K562 (cell line): ENCODE measurements at regions not wholly inside any gene's neighbourhood (a gene's known extent, or its start where the extent isn't known, plus 50 kb on each side); places are given as distances from the start of the nearest gene placed in this dataset.
A peak's percentile ranks its signal among the peaks of the same experiment; 100 is the strongest.
"Not testable (repeated sequence)": the region's sequence is repeated elsewhere in the genome, so short reads cannot be mapped to it uniquely, and the experiment has no call there.

Experiments
- BACH1 ChIP-seq: fragments of 200-800 bp; sonication (Bioruptor generic); IDR thresholded peaks from 2 replicates; pipeline ENCODE4 v1.6.1; 2016; ENCODE audit warnings: missing genetic modification characterization, missing compliant biosample characterization
- CCNT2 ChIP-seq: IDR thresholded peaks from 2 replicates; pipeline ENCODE4 v1.6.1; 2011; ENCODE audit warnings: borderline replicate concordance, low read depth, mild to moderate bottlenecking, moderate library complexity, mixed read lengths, low read length; ENCODE audit not compliant: insufficient read length; ENCODE audit errors: extremely low read depth
- CREM ChIP-seq: IDR thresholded peaks from 2 replicates; pipeline ENCODE4 v1.6.1; 2014; ENCODE audit warnings: antibody characterized with exemption, low read depth
- GATAD2A ChIP-seq: fragments of 450-650 bp; IDR thresholded peaks from 2 replicates; pipeline ENCODE4 v1.6.1; 2017
- L3MBTL2 ChIP-seq: fragments of 450-650 bp; IDR thresholded peaks from 2 replicates; pipeline ENCODE4 v1.6.1; 2016; ENCODE audit warnings: mild to moderate bottlenecking, moderate library complexity
- LEF1 ChIP-seq: fragments of 450-650 bp; IDR thresholded peaks from 2 replicates; pipeline ENCODE4 v1.6.1; 2016; ENCODE audit warnings: mild to moderate bottlenecking
- MEIS2 ChIP-seq: fragments of 450-650 bp; IDR thresholded peaks from 2 replicates; pipeline ENCODE4 v1.6.1; 2014; ENCODE audit warnings: mild to moderate bottlenecking; ENCODE audit not compliant: partially characterized antibody
- NCOR1 ChIP-seq: fragments of 450-650 bp; IDR thresholded peaks from 2 replicates; pipeline ENCODE4 v1.6.1; 2016; ENCODE audit warnings: mild to moderate bottlenecking, moderate library complexity
- NR2C2 ChIP-seq, 2 experiments: fragments of 200-800 bp in 1 of 2; sonication (Bioruptor generic) in 1 of 2; sonication (generic) in 1 of 2; formaldehyde crosslinking in 1 of 2; IDR thresholded peaks; 2 replicates each; pipeline versions ENCODE4 v1.6.1 to v1.8.0; 2016 to 2022; ENCODE audit warnings: mild to moderate bottlenecking in 1 of 2, missing compliant biosample characterization in 1 of 2, missing genetic modification characterization in 1 of 2, missing genetic modification reagents in 1 of 2
- SOX6 ChIP-seq: fragments of 450-650 bp; IDR thresholded peaks from 2 replicates; pipeline ENCODE4 v1.6.1; 2014; ENCODE audit warnings: mild to moderate bottlenecking
- TCF3 ChIP-seq: sonication (generic); formaldehyde crosslinking; IDR thresholded peaks from 2 replicates; pipeline ENCODE4 v1.4.0; 2020; ENCODE audit warnings: mild to moderate bottlenecking, missing genetic modification reagents
- ZEB2 ChIP-seq: fragments of 450-650 bp; IDR thresholded peaks from 2 replicates; pipeline ENCODE4 v1.6.1; 2016
- ZNF583 ChIP-seq: fragments of 250-450 bp; sonication (Bioruptor Pico); IDR thresholded peaks from 2 replicates; pipeline ENCODE4 v1.4.0; 2020
- ZNF589 ChIP-seq: fragments of 200-800 bp; sonication (Bioruptor generic); IDR thresholded peaks from 2 replicates; pipeline ENCODE4 v1.6.1; 2016; ENCODE audit warnings: low read depth, missing genetic modification characterization, missing compliant biosample characterization
- TF ChIP-seq, protein P1 (sequence below), 3 experiments: fragments of 200-800 bp in 1 of 3; fragments of 250-450 bp in 1 of 3; fragments of 450-650 bp in 1 of 3; sonication (Bioruptor Pico) in 1 of 3; sonication (Bioruptor generic) in 1 of 3; formaldehyde crosslinking in 1 of 3; IDR thresholded peaks; 2 replicates each; pipeline versions ENCODE4 v1.6.1 to v1.8.0; 2016 to 2022; ENCODE audit warnings: mild to moderate bottlenecking in 2 of 3, missing genetic modification characterization in 2 of 3, missing compliant biosample characterization in 1 of 3, moderate library complexity in 1 of 3

DNA sequence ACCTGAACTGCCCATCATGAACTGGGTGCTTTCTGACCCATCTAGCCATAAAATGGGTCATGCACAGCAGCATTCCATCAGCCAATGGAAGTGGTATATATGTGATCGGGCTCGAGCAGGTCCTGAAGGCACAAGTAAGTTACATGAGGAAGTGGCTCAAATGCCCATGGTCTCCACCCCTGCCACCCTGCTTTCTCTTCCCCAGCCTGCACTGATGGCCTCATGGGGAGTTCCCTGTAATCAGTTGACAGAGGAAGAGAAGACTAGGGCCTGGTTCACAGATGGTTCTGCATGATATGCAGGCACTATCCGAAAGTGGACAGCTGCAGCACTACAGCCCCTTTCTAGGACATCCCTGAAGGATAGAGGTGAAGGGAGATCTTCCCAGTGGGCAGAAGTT lies 209.9 kb upstream of the HES1 start (continued):
- TF ChIP-seq, protein P1, sequence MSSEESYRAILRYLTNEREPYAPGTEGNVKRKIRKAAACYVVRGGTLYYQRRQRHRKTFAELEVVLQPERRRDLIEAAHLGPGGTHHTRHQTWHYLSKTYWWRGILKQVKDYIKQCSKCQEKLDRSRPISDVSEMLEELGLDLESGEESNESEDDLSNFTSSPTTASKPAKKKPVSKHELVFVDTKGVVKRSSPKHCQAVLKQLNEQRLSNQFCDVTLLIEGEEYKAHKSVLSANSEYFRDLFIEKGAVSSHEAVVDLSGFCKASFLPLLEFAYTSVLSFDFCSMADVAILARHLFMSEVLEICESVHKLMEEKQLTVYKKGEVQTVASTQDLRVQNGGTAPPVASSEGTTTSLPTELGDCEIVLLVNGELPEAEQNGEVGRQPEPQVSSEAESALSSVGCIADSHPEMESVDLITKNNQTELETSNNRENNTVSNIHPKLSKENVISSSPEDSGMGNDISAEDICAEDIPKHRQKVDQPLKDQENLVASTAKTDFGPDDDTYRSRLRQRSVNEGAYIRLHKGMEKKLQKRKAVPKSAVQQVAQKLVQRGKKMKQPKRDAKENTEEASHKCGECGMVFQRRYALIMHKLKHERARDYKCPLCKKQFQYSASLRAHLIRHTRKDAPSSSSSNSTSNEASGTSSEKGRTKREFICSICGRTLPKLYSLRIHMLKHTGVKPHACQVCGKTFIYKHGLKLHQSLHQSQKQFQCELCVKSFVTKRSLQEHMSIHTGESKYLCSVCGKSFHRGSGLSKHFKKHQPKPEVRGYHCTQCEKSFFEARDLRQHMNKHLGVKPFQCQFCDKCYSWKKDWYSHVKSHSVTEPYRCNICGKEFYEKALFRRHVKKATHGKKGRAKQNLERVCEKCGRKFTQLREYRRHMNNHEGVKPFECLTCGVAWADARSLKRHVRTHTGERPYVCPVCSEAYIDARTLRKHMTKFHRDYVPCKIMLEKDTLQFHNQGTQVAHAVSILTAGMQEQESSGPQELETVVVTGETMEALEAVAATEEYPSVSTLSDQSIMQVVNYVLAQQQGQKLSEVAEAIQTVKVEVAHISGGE (CRISPR knock-in tag; IDR thresholded peaks at IDR 0.05): peak in 1 of 3 experiments; percentile 62; a peak in 2 of 6 replicates
- peak; percentile 80 for TF ChIP-seq SOX6
- TF ChIP-seq TCF3 (CRISPR knock-in tag): peak; percentile 96
- peak; percentile 61; the same call in 1 of the 2 replicates for TF ChIP-seq CREM
- TF ChIP-seq NR2C2 (CRISPR knock-in tag; IDR thresholded peaks at IDR 0.05): not testable (repeated sequence)
- peak; percentile 21; the same call in 1 of the 2 replicates for TF ChIP-seq NR2C2 (tag; IDR thresholded peaks at IDR 0.05)
- TF ChIP-seq LEF1: peak; percentile 23; the same call in 1 of the 2 replicates
- peak; percentile 78; the same call in 1 of the 2 replicates for TF ChIP-seq ZNF583 (CRISPR knock-in tag)
- peak; percentile 78 for TF ChIP-seq ZNF589 (CRISPR knock-in tag)
- peak; percentile 43 for TF ChIP-seq MEIS2
- TF ChIP-seq ZEB2: 0 out of 2 replicates have a peak, but pooled peaks have one; percentile 29
- peak; percentile 35; the same call in 1 of the 2 replicates for TF ChIP-seq L3MBTL2
- peak; percentile 90 for TF ChIP-seq NCOR1
- peak; percentile 83 for TF ChIP-seq GATAD2A
- TF ChIP-seq BACH1: 0 out of 2 replicates have a peak, but pooled peaks have one; percentile 21
- TF ChIP-seq CCNT2: peak; percentile 57
